MCF 10A (cell line): ENCODE measurements at regions not wholly inside any gene's neighbourhood (a gene's known extent, or its start where the extent isn't known, plus 50 kb on each side); places are given as distances from the start of the nearest gene placed in this dataset.

Experiments used
- BruUV-seq: library from RNA; stranded (reverse); fragments of 400-500 nt; replicated peaks from 2 replicates; lab custom pipeline; 2021; lab: Mats Ljungman, UMichigan
- CTCF ChIA-PET: fragments of 300-600 bp; sonication (Branson Sonifier 250); formaldehyde crosslinking; extraction: SDS; loops from one replicate; lab custom pipeline; 2021; ENCODE audit warnings: antibody characterized with exemption, inconsistent platforms; lab: Yijun Ruan, JAX
- POLR2A ChIA-PET: fragments of 300-600, 350-650 bp; sonication (Branson Sonifier 250); formaldehyde crosslinking; extraction: SDS; loops from one replicate; lab custom pipeline; 2020; ENCODE audit warnings: antibody characterized with exemption, inconsistent platforms; lab: Yijun Ruan, JAX
- DNase-seq: peaks from one replicate; pipeline ENCODE4 v3.0.0-alpha.2; 2018; ENCODE audit not compliant: unreplicated experiment
- H3K27ac Mint-ChIP-seq: one replicate; pipeline ENCODE4 v1.8.0; 2022; ENCODE audit warnings: mild to moderate bottlenecking, low read depth, mixed read lengths; ENCODE audit not compliant: unreplicated experiment
- H3K27me3 Mint-ChIP-seq: one replicate; pipeline ENCODE4 v1.8.0; 2022; ENCODE audit warnings: mixed read lengths; ENCODE audit not compliant: insufficient read depth, unreplicated experiment
- H3K36me3 Mint-ChIP-seq: one replicate; pipeline ENCODE4 v1.8.0; 2022; ENCODE audit warnings: mild to moderate bottlenecking, moderate library complexity, mixed read lengths; ENCODE audit not compliant: insufficient read depth, unreplicated experiment
- H3K4me1 Mint-ChIP-seq: one replicate; pipeline ENCODE4 v1.8.0; 2022; ENCODE audit warnings: mixed read lengths; ENCODE audit not compliant: insufficient read depth, unreplicated experiment
- H3K4me3 Mint-ChIP-seq: one replicate; pipeline ENCODE4 v1.8.0; 2022; ENCODE audit warnings: mild to moderate bottlenecking, moderate library complexity, mixed read lengths; ENCODE audit not compliant: unreplicated experiment
- H3K9me3 Mint-ChIP-seq: one replicate; pipeline ENCODE4 v1.8.0; 2022; ENCODE audit warnings: mixed read lengths; ENCODE audit not compliant: unreplicated experiment
- CTCF ChIP-seq: fragments of 200-600 bp; IDR thresholded peaks from one replicate; pipeline ENCODE4 v1.8.0; 2022; ENCODE audit warnings: antibody characterized with exemption, mild to moderate bottlenecking; ENCODE audit not compliant: unreplicated experiment
- intact Hi-C: fragments of 100-400 bp; cut with micrococcal nuclease; formaldehyde crosslinking; loops from 2 replicates; pipeline ENCODE4 v1.14.1; 2022

- BruUV-seq = no TSS peak
- intact Hi-C loops = no loop called here
- ChIA-PET POLR2A (no interaction called here), CTCF (no interaction called here)
- H3K9me3 Mint-ChIP-seq = no peaks in the 10 kb centered on the region
- DNase-seq = no peak
- no peak overlapping the region for H3K4me3 Mint-ChIP-seq
- no peak overlapping the region for H3K27ac Mint-ChIP-seq
- TF ChIP-seq CTCF = no peak
- H3K4me1 Mint-ChIP-seq = no peaks in the 10 kb centered on the region
- no peaks in the 10 kb centered on the region for H3K27me3 Mint-ChIP-seq
- H3K36me3 Mint-ChIP-seq = no peaks in the 10 kb centered on the region
Measured at GRCh38 chr4:123466080-123466785, 69.6 kb downstream of the SPRY1 start.

DNA sequence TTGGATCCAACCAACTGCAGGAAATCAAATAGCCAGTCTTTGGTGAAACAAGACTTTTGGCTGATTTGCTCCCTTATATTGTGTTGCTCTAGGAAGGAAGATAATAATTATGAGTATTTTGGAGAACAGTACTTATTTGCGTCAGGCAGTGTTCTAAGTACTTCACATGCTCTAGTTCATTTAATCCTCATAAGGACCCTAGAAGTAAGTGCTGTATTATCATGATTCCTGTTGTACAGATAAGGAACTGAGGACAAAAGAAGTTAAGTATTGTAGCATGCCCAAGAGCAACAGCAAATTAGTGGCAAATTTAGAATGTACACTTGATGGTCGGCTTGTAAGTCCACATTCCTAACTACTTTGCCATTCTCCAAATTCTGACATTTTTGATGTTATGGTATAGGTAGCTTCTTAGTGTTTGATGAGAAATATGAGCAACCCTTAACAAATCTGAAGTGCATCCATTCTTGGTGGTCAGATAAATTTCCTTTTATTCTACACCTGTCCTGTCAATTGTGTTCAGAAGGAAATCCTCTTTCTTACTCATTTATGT is 72.0 kb downstream of the SPRY1 start:
- no peak for DNase-seq
- no TSS peak for BruUV-seq
- TF ChIP-seq CTCF = no peak
- H3K27me3 Mint-ChIP-seq = no peaks in the 10 kb centered on the region
- no peak overlapping the region for H3K27ac Mint-ChIP-seq
- H3K4me3 Mint-ChIP-seq = no peak overlapping the region
- no peaks in the 10 kb centered on the region for H3K4me1 Mint-ChIP-seq
- ChIA-PET CTCF (no interaction called here), POLR2A (no interaction called here)
- no peaks in the 10 kb centered on the region for H3K36me3 Mint-ChIP-seq
- intact Hi-C loops = no loop called here
- H3K9me3 Mint-ChIP-seq = no peaks in the 10 kb centered on the region

- no TSS peak for BruUV-seq
- ChIA-PET POLR2A (no interaction called here), CTCF (interaction anchor here (0.6 kb wide), 1 partner anchor 573 kb away, joined by 4 read pairs; no protein-coding TSS in a partner anchor)
- Mint-ChIP-seq H3K36me3 (no peaks in the 10 kb centered on the region), H3K27me3 (no peaks in the 10 kb centered on the region), H3K4me3 (no peak overlapping the region), H3K4me1 (no peaks in the 10 kb centered on the region), H3K9me3 (no peaks in the 10 kb centered on the region), H3K27ac (no peak overlapping the region)
- intact Hi-C loops = no loop called here
- no peak for DNase-seq
- no peak for TF ChIP-seq CTCF
Measured at GRCh38 chr4:123469245-123469644, 72.7 kb downstream of the SPRY1 start.

- DNase-seq = no peak
- no peaks in the 10 kb centered on the region for H3K9me3 Mint-ChIP-seq
- no TSS peak for BruUV-seq
- POLR2A ChIA-PET = no interaction called here
- no peaks in the 10 kb centered on the region for H3K27me3 Mint-ChIP-seq
- H3K27ac Mint-ChIP-seq = no peak overlapping the region
- CTCF ChIA-PET = interaction anchor here (0.6 kb wide), 1 partner anchor 574 kb away, joined by 4 read pairs; no protein-coding TSS in a partner anchor
- no peaks in the 10 kb centered on the region for H3K4me1 Mint-ChIP-seq
- intact Hi-C loops = no loop called here
- no peak for TF ChIP-seq CTCF
- no peak overlapping the region for H3K4me3 Mint-ChIP-seq
- no peaks in the 10 kb centered on the region for H3K36me3 Mint-ChIP-seq
Measured at GRCh38 chr4:123469696-123470095, 73.1 kb downstream of the SPRY1 start.
